ENCODE measurements at regions not wholly inside any gene's neighbourhood (a gene's known extent, or its start where the extent isn't known, plus 50 kb on each side); places are given as distances from the start of the nearest gene placed in this dataset.
A peak's percentile ranks its signal among the peaks of the same experiment; 100 is the strongest.

DNA sequence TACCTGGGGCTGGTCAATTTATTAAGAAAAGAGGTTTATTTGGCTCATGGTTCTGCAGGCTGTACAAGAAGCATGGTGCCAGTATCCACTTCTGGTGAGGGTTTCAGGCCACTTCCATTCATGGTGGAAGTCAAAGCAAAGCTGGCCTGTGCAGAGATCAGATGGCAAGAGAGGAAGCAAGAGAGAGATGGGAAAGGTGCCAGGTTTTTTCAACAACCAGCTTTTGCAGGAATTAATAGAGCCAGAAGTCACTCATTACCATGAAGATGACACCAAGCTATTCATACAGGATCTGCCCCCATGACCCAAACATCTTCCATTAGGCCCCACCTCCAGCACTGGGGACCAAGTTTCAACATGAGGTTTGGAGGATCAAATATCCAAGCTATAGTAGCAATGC lies 56.8 kb upstream of the ST3GAL5 start:
- Mint-ChIP-seq H3K27me3 (ENCODE audit: low read depth in 3 of 3) (peaks cover 0 to 2% (median 0%) of the 10 kb centered on the region in 3 donors), H3K4me3 (no peak overlapping the region), H3K4me1 (peaks cover 2% of the 10 kb centered on the region), H3K36me3 (peaks cover 3% of the 10 kb centered on the region in 2 donors), H3K27ac (peak overlapping the region in 2 of 7 donors; percentile 17 to 29), H3K9me3 (peaks cover 23 to 52% (median 42%) of the 10 kb centered on the region in 7 donors)
- Histone ChIP-seq H4K20me1 (ENCODE audit: insufficient read depth, low read length) (no peaks in the 10 kb centered on the region), H3K27me3 (ENCODE audit: control insufficient read depth in 2 of 2, insufficient read depth in 2 of 2, low read length in 2 of 2) (no peaks in the 10 kb centered on the region), H2AFZ (ENCODE audit: insufficient read depth, low read depth, low read length, poor library complexity, severe bottlenecking) (no peak overlapping the region), H3K4me2 (replicated peaks; ENCODE audit: extremely low read depth, low read length, poor library complexity, severe bottlenecking) (no peak overlapping the region), H3K9ac (ENCODE audit: insufficient read depth, low read length, poor library complexity, severe bottlenecking) (no peak overlapping the region), H3K36me3 (replicated peaks in 1 of 2; ENCODE audit: control insufficient read depth in 1 of 2, insufficient read depth in 2 of 2, low read length in 2 of 2) (no peaks in the 10 kb centered on the region), H3K9me3 (replicated peaks in 1 of 2; ENCODE audit: control insufficient read depth in 1 of 2, insufficient read depth in 1 of 2, low read length in 2 of 2) (peaks cover 27 to 35% of the 10 kb centered on the region in 2 donors), H3K79me2 (ENCODE audit: insufficient read depth, low read length) (no peaks in the 10 kb centered on the region), H3K4me1 (ENCODE audit: control insufficient read depth in 1 of 2, insufficient read depth in 2 of 2, low read length in 2 of 2) (peaks cover 0 to 6% of the 10 kb centered on the region in 2 donors), H3K4me3 (replicated peaks in 1 of 3; ENCODE audit: low read depth in 2 of 3, low read length in 3 of 3) (no peak overlapping the region), H3K27ac (ENCODE audit: low read depth in 1 of 2, low read length in 2 of 2) (no peak overlapping the region)
- intact Hi-C loops (cut with micrococcal nuclease) = no loop called here
- DNase-seq = no peak
- TF ChIP-seq, protein P1, sequence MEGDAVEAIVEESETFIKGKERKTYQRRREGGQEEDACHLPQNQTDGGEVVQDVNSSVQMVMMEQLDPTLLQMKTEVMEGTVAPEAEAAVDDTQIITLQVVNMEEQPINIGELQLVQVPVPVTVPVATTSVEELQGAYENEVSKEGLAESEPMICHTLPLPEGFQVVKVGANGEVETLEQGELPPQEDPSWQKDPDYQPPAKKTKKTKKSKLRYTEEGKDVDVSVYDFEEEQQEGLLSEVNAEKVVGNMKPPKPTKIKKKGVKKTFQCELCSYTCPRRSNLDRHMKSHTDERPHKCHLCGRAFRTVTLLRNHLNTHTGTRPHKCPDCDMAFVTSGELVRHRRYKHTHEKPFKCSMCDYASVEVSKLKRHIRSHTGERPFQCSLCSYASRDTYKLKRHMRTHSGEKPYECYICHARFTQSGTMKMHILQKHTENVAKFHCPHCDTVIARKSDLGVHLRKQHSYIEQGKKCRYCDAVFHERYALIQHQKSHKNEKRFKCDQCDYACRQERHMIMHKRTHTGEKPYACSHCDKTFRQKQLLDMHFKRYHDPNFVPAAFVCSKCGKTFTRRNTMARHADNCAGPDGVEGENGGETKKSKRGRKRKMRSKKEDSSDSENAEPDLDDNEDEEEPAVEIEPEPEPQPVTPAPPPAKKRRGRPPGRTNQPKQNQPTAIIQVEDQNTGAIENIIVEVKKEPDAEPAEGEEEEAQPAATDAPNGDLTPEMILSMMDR (IDR thresholded peaks at IDR 0.05) = no peak

DNA sequence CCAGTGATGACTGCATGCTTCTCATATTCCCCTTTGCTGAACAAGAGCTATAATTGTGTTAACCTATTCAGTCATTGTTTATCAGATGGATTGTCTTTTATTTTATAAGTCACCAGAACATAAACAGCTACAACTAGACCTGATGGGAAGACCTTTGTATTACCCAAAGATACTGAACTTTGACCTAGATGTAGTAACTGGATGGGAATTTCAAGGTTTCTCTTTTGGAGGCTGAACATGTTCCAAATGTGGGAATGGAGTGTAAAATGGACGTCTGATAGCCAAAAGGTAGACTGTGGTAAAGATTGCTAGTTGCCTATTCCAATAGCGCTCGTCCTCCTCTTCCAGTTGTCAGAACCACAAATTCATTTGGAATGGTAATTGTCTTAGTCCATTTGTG lies 56.4 kb upstream of the ST3GAL5 start:
- no peaks in the 10 kb centered on the region for H3K36me3 ChIP-seq (replicated peaks in 1 of 2; ENCODE audit: control insufficient read depth in 1 of 2, insufficient read depth in 2 of 2, low read length in 2 of 2)
- peaks cover 3% of the 10 kb centered on the region in 2 donors for H3K36me3 Mint-ChIP-seq
- no CpG with 5 or more reads among the region's 3 CpGs for WGBS (ENCODE audit: insufficient coverage)
- H3K79me2 ChIP-seq (ENCODE audit: insufficient read depth, low read length) = no peaks in the 10 kb centered on the region
- H3K27me3 Mint-ChIP-seq (ENCODE audit: low read depth in 3 of 3) = peaks cover 0 to 2% (median 0%) of the 10 kb centered on the region in 3 donors
- TF ChIP-seq, protein P1 (IDR thresholded peaks at IDR 0.05) = no peak
- no peaks in the 10 kb centered on the region for H4K20me1 ChIP-seq (ENCODE audit: insufficient read depth, low read length)
- H3K4me1 Mint-ChIP-seq = peaks cover 2% of the 10 kb centered on the region
- H3K4me3 ChIP-seq (replicated peaks in 1 of 3; ENCODE audit: low read depth in 2 of 3, low read length in 3 of 3) = no peak overlapping the region
- H3K27ac ChIP-seq (ENCODE audit: low read depth in 1 of 2, low read length in 2 of 2) = no peak overlapping the region
- peaks cover 0 to 6% of the 10 kb centered on the region in 2 donors for H3K4me1 ChIP-seq (ENCODE audit: control insufficient read depth in 1 of 2, insufficient read depth in 2 of 2, low read length in 2 of 2)
- H3K27me3 ChIP-seq (ENCODE audit: control insufficient read depth in 2 of 2, insufficient read depth in 2 of 2, low read length in 2 of 2) = no peaks in the 10 kb centered on the region
- intact Hi-C loops (cut with micrococcal nuclease) = no loop called here
- H3K27ac Mint-ChIP-seq = peak overlapping the region in 1 of 7 donors; percentile 29
- no peak overlapping the region for H3K4me2 ChIP-seq (replicated peaks; ENCODE audit: extremely low read depth, low read length, poor library complexity, severe bottlenecking)
- H3K9me3 ChIP-seq (replicated peaks in 1 of 2; ENCODE audit: control insufficient read depth in 1 of 2, insufficient read depth in 1 of 2, low read length in 2 of 2) = peaks cover 30 to 35% of the 10 kb centered on the region in 2 donors
- no peak overlapping the region for H2AFZ ChIP-seq (ENCODE audit: insufficient read depth, low read depth, low read length, poor library complexity, severe bottlenecking)
- H3K9me3 Mint-ChIP-seq = peaks cover 23 to 52% (median 42%) of the 10 kb centered on the region in 7 donors
- no peak overlapping the region for H3K4me3 Mint-ChIP-seq
- H3K9ac ChIP-seq (ENCODE audit: insufficient read depth, low read length, poor library complexity, severe bottlenecking) = no peak overlapping the region
- no peak for DNase-seq
